ELF-1 (cell line): ENCODE measurements at regions not wholly inside any gene's neighbourhood (a gene's known extent, or its start where the extent isn't known, plus 50 kb on each side); places are given as distances from the start of the nearest gene placed in this dataset.
"Not testable (repeated sequence)": the region's sequence is repeated elsewhere in the genome, so short reads cannot be mapped to it uniquely, and the experiment has no call there.

ENCODE experiments used
- DNase-seq: peaks from one replicate; pipeline ENCODE4 v3.0.0-alpha.2; 2016; ENCODE audit warnings: low read depth, low spot score

DNA sequence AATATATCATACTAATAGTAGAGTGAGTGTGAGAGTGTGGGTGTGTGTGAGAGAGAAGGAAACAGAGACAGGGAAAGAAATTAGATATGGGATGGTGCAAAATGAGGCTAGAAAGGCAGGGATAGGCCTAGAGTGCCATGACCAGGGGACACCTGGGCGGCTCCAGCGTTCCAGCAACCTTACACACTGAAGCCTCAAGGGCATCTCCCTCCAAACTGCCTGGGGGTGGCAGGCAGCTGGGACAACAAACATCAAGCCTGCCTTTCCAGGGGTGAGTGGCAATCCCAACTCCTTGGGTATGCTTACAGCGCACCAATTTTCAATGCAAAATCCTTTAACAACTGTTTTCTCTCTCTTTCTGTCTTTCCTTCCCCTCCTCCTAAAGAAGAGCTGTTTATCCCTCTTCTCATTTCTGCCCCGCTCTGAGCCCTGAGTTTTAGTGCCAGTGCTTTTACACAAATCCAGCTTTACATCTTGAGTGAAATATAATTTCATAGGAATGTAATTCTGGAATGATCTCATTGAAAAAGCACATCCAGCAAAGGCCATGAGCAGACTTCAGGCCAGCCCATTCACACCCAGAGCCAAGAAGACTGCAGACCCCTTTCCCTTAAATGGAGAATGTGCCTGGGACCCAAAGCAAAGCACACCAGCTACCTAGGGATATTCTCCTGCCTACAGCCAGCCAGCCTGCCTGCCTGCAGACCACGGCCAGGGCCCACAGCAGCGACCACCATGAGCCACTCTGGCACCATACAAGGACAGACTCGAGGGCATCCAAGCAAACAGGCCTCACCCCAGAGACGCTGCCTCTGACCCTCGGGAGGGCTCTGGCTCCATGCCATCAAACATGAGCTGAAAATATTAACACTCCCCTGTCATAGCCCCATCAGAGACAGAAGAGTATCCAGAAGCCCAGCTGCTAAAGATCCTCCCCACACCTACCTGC, 90.3 kb downstream of the RPL27A start:
- no peak for DNase-seq

DNA sequence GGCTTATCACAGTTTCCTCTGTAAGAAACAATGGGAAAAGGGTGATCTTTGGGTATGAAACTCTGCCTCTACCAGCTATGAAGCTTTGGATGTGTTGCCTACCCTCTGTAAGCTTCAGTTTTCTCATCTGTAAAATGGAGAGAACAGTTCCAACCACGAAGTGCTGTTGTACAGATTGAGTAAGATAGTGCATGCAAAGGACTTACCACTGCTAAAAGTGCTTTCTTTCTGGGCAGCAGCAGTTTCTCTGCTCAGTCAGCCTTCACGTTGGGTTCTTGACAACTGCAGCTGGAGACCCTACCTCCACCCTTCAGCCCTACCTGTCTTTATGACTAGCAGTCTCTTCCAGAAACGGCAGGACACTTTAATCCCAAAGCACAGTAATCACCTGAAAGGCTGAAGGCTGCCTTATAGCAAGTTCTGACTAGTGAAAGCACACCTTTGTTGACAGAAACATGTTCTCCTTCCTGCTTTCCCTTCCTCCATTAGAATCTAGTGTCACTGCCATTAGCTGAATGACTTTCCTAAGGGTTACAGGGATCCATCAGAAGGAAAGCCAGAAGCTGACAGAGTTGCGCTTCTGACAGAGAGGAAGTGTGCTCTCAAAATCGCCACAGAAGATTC, 91.4 kb downstream of the RPL27A start:
- DNase-seq, result no peak

- not testable (repeated sequence) for DNase-seq
Measured at GRCh38 chr11:8774916-8775315, 92.3 kb downstream of the RPL27A start.

GRCh38 chr11:8775332-8775731, 92.7 kb downstream of the RPL27A start:
- DNase-seq, result no peak

DNA sequence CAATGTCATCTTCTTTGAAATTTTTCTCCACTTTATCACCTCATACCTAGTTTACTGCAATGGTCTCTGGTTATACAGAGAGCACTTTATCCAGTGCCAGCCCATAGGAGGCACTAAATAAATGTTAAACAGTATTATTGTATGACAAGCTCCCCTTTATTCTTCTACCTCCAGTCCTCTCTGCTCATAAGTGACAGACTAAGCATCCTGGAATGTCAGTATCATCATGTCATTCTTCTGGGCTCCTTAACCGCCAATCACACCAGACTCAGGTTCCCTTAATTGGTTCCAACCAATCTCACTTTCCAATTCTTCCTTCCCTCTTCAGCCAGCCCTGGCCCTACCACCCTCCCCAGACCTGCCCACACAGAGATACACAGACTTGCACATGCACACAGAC, 93.1 kb downstream of the RPL27A start:
- DNase-seq, result no peak

DNA sequence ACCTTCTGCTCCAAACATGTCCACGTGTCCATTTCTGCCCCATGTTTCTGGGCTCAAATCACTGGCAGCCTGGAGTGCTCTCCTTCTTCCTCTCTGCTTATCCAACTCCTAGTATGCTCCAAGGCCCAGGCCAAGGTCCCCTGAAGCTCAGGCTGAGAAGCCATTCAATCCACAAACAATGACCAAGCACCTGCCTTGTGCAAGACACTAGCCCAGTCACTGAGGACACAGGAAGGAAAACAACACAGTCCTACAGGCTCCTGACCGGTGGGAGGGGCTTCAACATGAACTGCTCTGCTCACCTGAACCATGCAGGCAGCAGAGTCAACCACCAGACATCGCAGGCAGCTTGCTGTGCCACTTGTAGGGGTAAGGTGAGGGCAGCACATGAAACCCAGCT, 93.6 kb downstream of the RPL27A start:
- no peak for DNase-seq

GRCh38 chr11:8777907-8778767, 95.5 kb downstream of the RPL27A start:
- no peak for DNase-seq

- DNase-seq, result no peak
Measured at GRCh38 chr11:8779107-8779506, 96.5 kb downstream of the RPL27A start.

- DNase-seq, result no peak
Measured at GRCh38 chr11:8779732-8780131, 97.1 kb downstream of the RPL27A start.

DNA sequence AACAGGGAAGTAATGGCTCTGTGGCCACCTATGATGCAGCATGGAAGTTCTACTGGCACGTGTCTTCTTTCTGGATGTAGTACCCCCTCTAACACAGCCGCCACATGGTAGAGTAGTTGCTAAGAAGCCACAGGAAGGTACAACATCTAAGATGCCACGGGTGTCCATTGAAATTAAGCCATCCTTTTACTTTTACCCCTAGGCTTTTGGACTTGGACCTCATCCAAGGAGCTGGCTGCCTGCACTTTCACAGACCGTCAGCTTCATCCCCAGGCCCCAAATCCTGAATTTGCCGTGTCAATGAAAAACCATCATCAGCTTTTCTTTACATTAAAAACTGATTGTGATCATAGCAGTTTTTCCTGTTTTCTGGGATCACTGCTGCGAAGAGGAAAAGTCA, 102.4 kb downstream of the RPL27A start:
- no peak for DNase-seq

DNA sequence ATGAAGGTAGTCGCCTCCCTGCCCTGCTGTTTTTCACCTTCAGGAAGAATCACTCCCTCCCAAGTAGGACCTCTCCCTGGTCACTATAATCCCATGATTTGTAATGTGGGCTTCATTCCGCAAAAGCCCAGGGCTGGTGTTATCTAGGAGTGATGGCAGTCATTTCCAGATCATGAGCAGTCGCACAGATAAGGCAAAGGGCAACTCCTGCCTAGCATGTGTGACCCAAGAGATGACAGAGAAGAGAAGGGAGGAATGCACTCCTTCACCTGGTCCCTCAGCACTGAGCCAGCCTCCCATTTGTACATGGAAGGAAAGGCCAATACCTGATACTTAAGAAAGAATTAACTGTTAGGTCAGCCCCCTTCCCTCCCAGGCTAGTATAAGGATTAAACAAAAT, 102.9 kb downstream of the RPL27A start:
- DNase-seq, result no peak

- DNase-seq, result no peak
Measured at GRCh38 chr11:8785998-8786397, 103.4 kb downstream of the RPL27A start.

DNA sequence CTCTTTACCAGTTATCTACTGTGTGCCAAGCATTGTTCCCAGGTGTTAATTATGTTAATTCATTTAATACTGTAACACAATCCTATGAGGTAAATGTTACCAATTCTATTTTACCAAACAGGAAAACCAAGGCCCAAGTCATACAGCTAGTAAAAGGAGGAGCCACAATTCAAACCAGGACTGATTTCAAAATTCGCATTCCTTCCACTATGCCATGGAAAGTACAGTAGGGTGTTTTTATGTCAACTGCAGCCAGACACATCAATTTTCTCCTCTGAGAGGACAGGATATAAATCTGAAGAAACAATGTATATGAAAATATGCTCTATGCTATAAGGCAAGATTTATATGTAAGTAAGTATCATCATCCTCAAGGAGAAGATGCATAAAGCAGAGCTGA, 104.3 kb downstream of the RPL27A start:
- DNase-seq, result no peak

DNA sequence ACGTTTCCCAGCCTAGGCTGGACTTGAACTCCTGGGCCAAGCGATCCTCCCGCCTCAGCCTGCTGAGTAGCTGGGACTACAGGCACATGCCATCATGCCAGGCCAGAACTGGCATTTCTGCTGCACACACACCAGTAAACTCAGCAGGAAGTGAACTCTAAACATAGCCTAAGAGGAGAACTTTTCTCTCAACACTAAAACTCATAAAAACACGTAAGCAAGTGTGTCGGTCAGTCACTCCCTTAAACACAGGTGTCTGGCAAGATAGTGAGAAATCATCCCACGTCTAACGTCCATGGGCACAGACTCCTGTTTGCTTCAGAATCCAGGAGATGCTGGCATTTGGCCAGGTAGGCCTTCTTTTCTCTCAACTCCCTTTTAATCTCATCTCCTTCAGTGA, 104.8 kb downstream of the RPL27A start:
- no peak for DNase-seq

DNA sequence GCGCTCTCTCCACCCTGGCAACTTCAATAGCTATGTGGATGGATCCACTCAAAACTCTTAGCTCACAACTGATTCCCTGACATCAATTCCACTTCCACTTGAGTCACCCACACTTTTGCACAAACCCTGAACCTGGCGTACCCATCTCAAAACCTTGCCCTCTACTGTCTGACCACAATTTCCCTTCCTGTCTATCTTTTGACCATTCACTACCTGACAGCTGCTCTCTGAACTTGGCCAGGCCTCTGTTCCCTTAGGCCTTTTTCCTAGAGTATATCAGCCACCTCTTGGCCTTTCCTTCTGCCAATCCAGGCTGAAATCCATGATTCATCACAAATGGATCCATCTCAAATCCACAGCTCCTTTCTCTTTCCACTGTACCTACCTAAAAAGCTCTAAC, 106.0 kb downstream of the RPL27A start:
- DNase-seq, result no peak

- no peak for DNase-seq
Measured at GRCh38 chr11:8789864-8790263, 107.3 kb downstream of the RPL27A start.

GRCh38 chr11:8790968-8791367, 108.4 kb downstream of the RPL27A start:
- no peak for DNase-seq

DNA sequence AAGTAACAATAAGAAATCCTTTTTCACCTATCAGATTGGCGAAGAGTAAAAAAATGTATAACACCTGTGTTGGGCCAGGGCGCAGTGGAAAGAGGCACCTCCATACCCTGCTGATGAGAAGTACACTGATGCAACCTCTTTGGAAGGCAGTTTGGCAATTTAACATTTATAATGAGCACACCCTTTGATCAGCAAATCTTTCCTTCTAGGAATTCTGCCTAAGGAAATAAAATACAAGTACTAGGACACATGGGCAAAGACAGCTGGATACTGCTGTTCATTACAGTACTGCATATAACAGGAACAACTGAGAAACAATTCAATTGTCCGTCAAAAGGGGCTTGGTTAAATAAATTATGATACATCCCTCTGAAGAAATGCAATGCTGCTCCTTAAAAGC, 110.1 kb downstream of the RPL27A start:
- no peak for DNase-seq

DNA sequence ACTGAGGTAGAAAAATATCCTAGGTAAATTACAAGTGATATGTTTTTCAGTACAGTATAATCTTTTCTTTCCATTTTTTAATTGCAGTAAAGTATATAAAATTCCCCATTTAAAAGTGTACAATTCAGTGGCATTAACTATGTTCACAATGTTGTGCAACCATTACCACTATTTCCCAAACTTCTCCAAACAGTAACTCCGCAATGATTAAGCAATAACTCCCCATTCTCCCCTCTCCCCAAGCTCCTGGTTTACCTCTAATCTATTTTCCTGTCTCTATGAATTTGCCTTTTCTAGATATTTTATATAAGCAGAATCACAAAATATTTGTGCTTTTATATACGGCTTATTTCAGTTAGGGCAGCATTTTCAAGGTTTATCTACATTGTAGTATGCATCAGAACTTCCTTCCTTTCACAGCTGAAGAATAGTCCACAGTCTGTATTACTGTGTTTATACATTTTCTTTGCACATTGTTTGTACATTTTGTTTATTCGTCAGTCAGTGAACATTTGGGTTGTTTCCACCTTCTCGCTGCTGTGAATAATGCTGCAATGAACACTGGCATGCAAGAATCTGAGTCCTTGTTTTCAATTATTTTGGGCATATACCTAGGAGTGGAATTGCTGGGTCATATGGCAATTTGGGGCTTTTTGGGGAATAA, 110.7 kb downstream of the RPL27A start:
- DNase-seq, result no peak

GRCh38 chr11:8794126-8794525, 111.5 kb downstream of the RPL27A start:
- DNase-seq, result no peak

GRCh38 chr11:8794677-8795103, 112.1 kb downstream of the RPL27A start:
- peak; percentile 22 for DNase-seq

DNA sequence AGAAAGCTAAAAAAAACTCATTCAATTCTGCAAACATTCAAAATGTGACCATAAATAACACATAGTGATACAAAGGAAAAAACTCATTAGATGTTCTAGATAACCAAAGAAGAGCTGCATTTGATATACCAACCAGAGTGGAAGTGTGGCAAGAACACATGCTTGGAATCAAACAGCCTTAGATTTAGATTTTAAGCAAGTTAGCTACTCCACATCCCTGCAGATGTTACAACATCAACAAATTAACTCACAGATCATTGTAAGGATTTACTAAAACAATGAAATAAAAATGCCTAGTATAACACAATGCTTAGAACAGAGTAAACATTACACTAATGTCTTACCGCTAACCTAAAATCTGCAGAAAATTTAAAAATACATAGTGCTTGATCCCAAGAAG, 114.0 kb upstream of the AKIP1 start:
- DNase-seq, result no peak
